C4-2B (cell line): ENCODE measurements at regions not wholly inside any gene's neighbourhood (a gene's known extent, or its start where the extent isn't known, plus 50 kb on each side); places are given as distances from the start of the nearest gene placed in this dataset.

Source experiments
- CTCF ChIP-seq: fragments of 450-650 bp; conservative IDR thresholded peaks from 2 replicates; pipeline ENCODE4 v1.5.1; 2017; ENCODE audit warnings: mild to moderate bottlenecking
- ZFX ChIP-seq: fragments of 450-650 bp; IDR thresholded peaks from 2 replicates; pipeline ENCODE4 v1.6.1; 2017

GRCh38 chr5:124823380-124823779 is 76.9 kb upstream of the ZNF608 start:
- TF ChIP-seq CTCF = no peak
- no peak for TF ChIP-seq ZFX
